ENCODE measurements at regions not wholly inside any gene's neighbourhood (a gene's known extent, or its start where the extent isn't known, plus 50 kb on each side); places are given as distances from the start of the nearest gene placed in this dataset.
"Not testable (repeated sequence)": the region's sequence is repeated elsewhere in the genome, so short reads cannot be mapped to it uniquely, and the experiment has no call there.

DNA sequence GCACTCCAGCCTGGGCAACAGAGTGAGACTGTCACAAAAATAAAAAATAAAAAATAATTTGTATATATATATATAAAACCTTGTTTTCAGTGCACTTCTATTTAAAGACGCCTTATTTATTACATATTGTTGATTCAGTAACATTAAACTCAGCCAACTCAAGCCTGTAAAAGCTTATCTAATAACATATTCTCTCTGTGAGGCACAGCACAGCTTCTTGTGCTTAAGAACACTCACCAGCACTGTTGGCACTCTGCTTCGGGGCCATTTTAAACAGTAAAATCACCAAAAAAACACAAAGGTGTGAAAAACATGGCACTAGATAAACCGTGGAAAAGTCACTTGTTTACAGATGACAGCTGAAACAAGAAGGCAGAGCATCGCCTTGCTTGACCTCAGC lies 89.0 kb upstream of the C10orf90 start:
- intact Hi-C loops (cut with micrococcal nuclease; ENCODE audit: unreplicated experiment) = no loop called here
- DNase-seq (ENCODE audit: low read depth, low spot score) = no peak
- Histone ChIP-seq H3K27ac (ENCODE audit: low read length) (no peak overlapping the region), H3K9me3 (ENCODE audit: control insufficient read depth, insufficient read depth, low read depth, low read length) (no peaks in the 10 kb centered on the region), H3K4me3 (ENCODE audit: low read depth in 2 of 2, low read length in 2 of 2) (no peak overlapping the region), H3K36me3 (ENCODE audit: control insufficient read depth, insufficient read depth, low read length) (no peaks in the 10 kb centered on the region), H3K4me1 (ENCODE audit: control insufficient read depth, insufficient read depth, low read length) (no peaks in the 10 kb centered on the region), H3K27me3 (ENCODE audit: control insufficient read depth, insufficient read depth, low read length) (no peaks in the 10 kb centered on the region)
- POLR2A ChIA-PET = no interaction called here
- in situ Hi-C loops (cut with HindIII; ENCODE audit: low pct_unique_long_range_greater_than_20kb, low sequenced_read_pairs) = no loop called here
- no peak for ATAC-seq
- TF ChIP-seq SIN3A (IDR thresholded peaks at IDR 0.05; ENCODE audit: borderline replicate concordance, insufficient read depth, low read depth, low read length) (no peak), POLR2AphosphoS5 (IDR thresholded peaks at IDR 0.05; ENCODE audit: low read depth, low read length) (no peak)
- BruUV-seq (replicated peaks) = no TSS peak
- CTCF ChIA-PET = no interaction called here

DNA sequence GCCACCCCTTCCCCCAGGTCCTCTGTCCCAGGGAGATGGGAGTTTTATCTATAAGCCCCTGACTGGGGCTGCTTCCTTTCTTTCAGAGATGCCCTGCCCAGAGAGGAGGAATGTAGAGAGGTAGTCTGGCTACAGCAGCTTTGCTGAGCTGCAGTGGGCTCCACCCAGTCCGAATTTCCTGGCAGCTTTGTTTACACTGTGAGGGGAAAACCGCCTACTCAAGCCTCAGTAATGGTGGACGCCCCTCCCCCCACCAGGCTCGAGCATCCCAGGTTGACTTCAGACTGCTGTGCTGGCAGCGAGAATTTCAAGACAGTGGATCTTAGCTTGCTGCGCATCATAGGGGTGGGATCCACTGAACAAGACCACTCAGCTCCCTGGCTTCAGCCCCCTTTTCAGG lies 96.2 kb upstream of the C10orf90 start:
- H3K4me1 ChIP-seq (ENCODE audit: control insufficient read depth, insufficient read depth, low read length); H3K9me3 ChIP-seq (ENCODE audit: control insufficient read depth, insufficient read depth, low read depth, low read length); H3K36me3 ChIP-seq (ENCODE audit: control insufficient read depth, insufficient read depth, low read length); intact Hi-C loops (cut with micrococcal nuclease; ENCODE audit: unreplicated experiment); CTCF ChIA-PET; BruUV-seq (replicated peaks); in situ Hi-C loops (cut with HindIII; ENCODE audit: low pct_unique_long_range_greater_than_20kb, low sequenced_read_pairs); H3K27ac ChIP-seq (ENCODE audit: low read length); POLR2A ChIA-PET; ATAC-seq; H3K27me3 ChIP-seq (ENCODE audit: control insufficient read depth, insufficient read depth, low read length); H3K4me3 ChIP-seq (ENCODE audit: low read depth in 2 of 2, low read length in 2 of 2); DNase-seq (ENCODE audit: low read depth, low spot score): not testable (repeated sequence)

DNA sequence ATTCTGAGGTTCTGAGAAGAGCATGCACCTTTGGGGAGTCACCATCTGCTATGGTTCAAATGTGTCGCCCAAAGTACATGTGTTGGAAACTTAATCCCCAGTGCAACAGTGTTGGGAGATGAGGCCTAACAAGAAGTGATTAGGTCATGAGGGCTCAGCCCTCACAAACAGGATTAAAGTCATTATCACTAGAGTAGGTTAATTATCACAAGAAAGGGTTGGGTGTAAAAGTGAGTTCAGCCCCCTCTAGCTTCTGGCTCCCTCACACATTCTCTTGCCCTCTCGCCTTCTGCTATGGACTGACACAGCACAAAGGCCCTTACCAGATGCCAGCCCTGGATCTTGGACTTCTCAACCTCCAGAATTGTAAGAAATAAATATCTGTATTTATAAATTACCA lies 100.3 kb upstream of the C10orf90 start:
- ChIA-PET POLR2A (no interaction called here), CTCF (no interaction called here)
- no TSS peak for BruUV-seq (replicated peaks)
- no peak for ATAC-seq
- Histone ChIP-seq H3K9me3 (ENCODE audit: control insufficient read depth, insufficient read depth, low read depth, low read length) (no peaks in the 10 kb centered on the region), H3K4me1 (ENCODE audit: control insufficient read depth, insufficient read depth, low read length) (no peaks in the 10 kb centered on the region), H3K4me3 (ENCODE audit: low read depth in 2 of 2, low read length in 2 of 2) (no peak overlapping the region), H3K27ac (ENCODE audit: low read length) (no peak overlapping the region), H3K27me3 (ENCODE audit: control insufficient read depth, insufficient read depth, low read length) (peaks cover 3% of the 10 kb centered on the region; the same call in 1 of the 2 replicates), H3K36me3 (ENCODE audit: control insufficient read depth, insufficient read depth, low read length) (no peaks in the 10 kb centered on the region)
- DNase-seq (ENCODE audit: low read depth, low spot score) = no peak
- TF ChIP-seq TCF7L2 (IDR thresholded peaks at IDR 0.05; ENCODE audit: low read depth, low read length) = no peak
- no peak for TF ChIP-seq POLR2AphosphoS5 (IDR thresholded peaks at IDR 0.05; ENCODE audit: low read depth, low read length)
- TF ChIP-seq, protein P1, sequence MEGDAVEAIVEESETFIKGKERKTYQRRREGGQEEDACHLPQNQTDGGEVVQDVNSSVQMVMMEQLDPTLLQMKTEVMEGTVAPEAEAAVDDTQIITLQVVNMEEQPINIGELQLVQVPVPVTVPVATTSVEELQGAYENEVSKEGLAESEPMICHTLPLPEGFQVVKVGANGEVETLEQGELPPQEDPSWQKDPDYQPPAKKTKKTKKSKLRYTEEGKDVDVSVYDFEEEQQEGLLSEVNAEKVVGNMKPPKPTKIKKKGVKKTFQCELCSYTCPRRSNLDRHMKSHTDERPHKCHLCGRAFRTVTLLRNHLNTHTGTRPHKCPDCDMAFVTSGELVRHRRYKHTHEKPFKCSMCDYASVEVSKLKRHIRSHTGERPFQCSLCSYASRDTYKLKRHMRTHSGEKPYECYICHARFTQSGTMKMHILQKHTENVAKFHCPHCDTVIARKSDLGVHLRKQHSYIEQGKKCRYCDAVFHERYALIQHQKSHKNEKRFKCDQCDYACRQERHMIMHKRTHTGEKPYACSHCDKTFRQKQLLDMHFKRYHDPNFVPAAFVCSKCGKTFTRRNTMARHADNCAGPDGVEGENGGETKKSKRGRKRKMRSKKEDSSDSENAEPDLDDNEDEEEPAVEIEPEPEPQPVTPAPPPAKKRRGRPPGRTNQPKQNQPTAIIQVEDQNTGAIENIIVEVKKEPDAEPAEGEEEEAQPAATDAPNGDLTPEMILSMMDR (IDR thresholded peaks at IDR 0.05) = no peak
- TF ChIP-seq SIN3A (IDR thresholded peaks at IDR 0.05; ENCODE audit: borderline replicate concordance, insufficient read depth, low read depth, low read length) = no peak
- TF ChIP-seq, protein P2, sequence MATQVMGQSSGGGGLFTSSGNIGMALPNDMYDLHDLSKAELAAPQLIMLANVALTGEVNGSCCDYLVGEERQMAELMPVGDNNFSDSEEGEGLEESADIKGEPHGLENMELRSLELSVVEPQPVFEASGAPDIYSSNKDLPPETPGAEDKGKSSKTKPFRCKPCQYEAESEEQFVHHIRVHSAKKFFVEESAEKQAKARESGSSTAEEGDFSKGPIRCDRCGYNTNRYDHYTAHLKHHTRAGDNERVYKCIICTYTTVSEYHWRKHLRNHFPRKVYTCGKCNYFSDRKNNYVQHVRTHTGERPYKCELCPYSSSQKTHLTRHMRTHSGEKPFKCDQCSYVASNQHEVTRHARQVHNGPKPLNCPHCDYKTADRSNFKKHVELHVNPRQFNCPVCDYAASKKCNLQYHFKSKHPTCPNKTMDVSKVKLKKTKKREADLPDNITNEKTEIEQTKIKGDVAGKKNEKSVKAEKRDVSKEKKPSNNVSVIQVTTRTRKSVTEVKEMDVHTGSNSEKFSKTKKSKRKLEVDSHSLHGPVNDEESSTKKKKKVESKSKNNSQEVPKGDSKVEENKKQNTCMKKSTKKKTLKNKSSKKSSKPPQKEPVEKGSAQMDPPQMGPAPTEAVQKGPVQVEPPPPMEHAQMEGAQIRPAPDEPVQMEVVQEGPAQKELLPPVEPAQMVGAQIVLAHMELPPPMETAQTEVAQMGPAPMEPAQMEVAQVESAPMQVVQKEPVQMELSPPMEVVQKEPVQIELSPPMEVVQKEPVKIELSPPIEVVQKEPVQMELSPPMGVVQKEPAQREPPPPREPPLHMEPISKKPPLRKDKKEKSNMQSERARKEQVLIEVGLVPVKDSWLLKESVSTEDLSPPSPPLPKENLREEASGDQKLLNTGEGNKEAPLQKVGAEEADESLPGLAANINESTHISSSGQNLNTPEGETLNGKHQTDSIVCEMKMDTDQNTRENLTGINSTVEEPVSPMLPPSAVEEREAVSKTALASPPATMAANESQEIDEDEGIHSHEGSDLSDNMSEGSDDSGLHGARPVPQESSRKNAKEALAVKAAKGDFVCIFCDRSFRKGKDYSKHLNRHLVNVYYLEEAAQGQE (IDR thresholded peaks at IDR 0.05; ENCODE audit: insufficient read depth in 1 of 2, low read depth in 2 of 2, low read length in 1 of 2) = no peak
- intact Hi-C loops (cut with micrococcal nuclease; ENCODE audit: unreplicated experiment) = no loop called here
- in situ Hi-C loops (cut with HindIII; ENCODE audit: low pct_unique_long_range_greater_than_20kb, low sequenced_read_pairs) = no loop called here

Measured in Panc1 (cell line).